ENCODE measurements at regions not wholly inside any gene's neighbourhood (a gene's known extent, or its start where the extent isn't known, plus 50 kb on each side); places are given as distances from the start of the nearest gene placed in this dataset.
A peak's percentile ranks its signal among the peaks of the same experiment; 100 is the strongest.
"Not testable (repeated sequence)": the region's sequence is repeated elsewhere in the genome, so short reads cannot be mapped to it uniquely, and the experiment has no call there.

DNA sequence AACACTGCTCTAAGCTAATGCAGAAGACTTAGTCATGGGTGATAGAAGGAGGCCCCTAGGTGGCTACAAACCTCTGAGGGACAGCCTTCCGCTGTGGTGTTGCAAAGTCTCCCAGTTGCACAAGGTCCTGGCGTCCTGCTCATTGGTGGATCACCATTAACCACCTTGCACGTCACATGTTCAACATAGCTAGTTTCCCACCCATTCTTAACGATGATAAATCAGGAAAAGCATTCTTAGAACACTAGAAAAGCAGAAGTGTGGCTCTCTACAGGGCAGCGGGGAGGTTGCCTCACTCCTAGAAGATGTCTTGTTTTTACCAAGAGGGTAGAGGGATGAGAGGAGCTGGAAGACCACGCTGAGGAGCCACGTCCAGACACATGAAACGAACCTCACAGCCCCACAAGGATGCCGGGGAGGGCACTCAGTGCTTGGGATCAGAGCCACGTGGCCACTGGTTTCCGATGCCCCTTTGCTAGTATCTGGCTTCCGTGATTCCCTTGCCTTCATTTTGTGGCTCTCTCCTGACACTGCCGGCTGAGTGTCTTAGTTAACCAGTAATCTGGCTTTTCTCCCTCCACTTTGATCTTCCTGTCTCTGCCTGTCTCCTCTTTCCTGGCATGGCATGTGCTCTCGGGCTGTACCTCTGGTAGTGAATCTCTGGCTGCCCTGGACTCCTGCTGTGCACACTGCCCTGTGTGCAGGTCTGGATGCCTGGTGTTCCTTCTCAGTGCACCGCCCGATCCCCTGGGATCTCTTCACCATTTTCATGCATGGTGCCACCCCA, 91.4 kb upstream of the NEDD9 start:
- DNase-seq = no peak

DNA sequence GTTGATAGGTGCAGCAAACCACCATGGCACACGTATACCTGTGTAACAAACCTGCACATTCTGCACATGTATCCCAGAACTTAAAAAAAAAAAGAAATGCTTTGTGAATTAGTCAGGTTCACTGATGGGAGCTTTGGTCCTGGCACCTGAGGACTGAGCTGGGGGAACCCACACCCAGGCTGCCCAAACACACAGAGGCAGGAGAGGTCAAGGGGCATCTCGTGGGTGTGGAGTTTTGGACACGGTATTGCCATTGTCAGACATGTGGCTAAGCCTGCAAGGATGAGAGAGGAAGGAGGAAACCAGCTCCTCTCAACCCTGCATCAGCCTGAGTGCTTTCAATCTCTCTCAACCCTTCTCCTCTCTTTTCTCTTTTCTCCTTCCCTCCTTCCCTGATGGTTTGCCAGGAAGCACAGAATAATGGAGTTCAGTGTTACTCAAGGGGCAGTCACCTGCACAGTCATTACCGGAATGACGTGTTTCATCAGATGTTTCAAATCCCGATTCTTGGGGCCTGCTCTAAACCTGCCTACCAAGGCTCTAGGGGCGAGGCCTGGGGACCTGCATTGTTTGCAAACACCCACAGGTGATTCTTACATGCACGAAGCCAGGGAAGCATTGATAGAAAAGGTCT, 89.9 kb upstream of the NEDD9 start:
- DNase-seq = no peak

DNA sequence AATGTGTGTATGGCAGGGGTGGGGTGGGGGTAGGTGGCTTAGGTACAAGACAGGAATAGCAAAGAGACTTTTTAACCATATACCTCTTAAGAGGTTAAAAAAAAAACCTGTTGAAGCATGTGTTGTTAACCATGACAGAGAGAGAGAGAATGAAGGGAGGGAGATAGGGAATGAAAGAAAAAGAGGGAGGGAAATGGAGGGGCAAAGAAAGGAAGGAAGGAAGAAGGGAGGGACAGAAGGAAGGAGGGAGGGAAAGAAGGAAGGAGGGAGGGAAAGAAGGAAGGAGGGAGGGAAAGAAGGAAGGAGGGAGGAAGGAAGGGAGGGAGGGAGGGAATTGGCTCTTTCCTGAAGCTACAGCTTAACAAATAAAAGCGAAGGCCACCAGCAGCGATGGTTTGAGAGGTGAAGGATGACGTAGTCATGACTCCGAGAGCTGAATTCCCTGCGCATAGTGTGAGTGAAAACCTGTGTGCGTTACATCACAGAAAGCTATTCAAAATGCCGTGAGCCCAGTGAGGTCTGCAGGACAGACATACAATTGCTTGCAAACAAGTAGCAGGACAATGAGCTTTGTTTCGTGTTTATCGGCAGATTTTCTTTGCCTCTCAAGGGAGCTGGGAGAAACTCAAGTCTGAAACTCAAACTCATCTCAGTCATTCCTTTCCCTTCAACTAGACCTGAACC, 88.6 kb upstream of the NEDD9 start:
- no peak for DNase-seq

DNA sequence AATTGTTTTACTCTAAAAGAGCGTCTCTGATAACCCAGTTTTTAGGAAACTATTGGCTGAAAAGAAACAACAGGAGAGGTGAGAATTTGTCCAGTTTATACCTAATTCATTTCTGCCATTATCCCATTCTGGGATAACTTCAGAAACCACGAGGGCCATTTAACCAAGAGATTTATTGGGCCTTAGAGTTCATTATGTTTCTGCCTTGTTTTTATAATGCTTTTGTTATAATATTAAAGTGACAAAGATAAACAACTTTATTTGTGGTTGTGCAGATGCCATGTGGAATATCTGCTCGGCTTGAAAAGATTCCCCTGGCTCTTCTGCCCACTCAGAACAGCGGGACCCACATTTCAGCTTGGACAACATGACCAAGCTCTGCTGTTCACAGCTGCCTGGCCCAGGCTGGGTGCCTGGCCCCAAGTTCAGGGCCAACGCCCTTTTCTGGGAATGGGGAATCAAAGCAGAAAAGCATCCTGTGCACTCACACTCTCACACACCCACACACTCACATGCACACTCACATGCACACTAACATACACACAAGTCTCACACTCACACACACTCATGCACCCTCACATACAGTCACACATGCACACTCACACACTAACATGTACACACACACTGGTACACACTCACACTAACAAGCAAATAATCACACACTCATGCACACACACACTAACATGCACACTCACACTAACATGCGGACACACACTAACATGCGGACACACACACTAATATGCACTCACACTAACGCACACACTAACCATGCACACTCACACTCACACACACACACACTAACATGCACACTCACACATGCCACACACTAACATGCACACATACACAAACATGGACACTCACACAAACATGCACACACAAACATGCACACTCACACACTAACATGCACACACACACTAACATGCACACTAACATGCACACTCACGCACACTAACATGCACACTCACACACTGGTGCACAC, 86.7 kb upstream of the NEDD9 start:
- DNase-seq = no peak

DNA sequence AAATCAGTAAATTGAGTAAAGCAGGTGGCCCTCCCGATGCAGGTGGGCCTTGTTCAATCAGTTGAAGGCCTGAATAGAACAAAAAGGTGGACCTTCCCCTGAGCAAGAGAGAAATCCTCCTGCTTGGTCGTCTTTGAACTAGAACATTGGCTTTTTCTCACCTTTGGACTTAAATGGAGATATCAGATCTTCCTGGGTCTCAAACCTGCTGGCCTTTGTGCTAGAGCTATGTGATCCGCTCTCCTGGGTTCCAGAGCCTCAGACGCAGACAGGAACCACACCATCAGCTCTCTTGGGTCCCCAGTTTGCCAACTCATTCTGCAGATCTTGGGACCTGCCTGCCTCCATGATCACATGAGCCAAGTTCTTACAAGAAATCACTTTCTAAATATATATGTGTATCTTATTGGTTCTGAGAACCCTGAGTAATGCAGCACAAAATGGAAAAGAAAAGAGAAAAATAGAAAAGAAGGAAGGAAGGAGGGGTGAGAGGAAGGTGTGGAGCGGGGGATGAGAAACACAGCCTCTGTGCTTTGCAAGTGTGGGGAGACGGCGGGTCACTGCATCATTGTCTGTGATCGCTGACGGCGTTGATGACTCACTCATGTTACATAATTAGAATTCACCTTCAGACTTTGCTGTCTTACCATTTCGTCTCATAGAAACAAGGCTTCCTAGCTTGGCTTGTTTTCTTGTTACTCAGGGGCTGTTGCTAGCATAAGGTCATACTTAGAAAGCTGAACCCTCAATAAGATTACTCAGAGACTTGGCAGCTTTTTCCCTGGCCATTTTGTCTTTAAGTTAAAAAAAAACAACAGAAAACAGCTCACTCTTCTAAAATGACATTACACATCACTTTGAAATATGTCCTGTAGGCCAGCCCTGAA, 85.7 kb upstream of the NEDD9 start:
- peak; percentile 79 for DNase-seq

DNA sequence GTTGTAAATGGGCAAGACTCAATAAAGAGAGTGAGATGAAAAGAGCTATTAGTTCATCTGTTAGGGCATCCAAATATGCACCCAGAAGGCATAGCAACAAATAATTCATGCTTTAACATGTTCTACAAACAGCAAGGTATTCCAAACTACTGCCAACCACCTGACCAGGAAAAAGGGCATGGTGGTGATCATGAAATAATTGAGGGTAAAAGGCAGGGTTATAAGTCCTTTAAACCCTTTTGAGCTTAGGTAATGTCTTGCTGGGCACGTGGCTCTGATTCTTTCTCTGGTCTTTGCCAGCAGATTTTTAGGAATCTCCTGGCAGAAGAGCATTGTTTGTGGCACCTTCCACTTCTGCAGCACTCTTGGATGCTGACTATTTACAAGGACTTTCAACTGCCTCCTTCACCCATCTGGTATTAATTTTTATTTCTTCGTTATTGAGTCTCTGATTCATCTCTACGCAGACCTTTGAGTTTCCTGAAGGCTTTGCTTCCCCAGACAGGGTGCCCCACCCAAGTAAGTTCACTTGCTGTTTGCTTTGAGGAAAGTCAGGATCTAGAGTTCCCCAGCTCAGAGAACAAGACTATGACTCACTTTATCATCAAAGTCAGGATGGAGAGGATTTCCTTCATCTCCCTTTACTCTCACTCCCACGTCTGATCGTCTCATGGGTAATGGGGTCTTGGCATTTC, 83.4 kb upstream of the NEDD9 start:
- DNase-seq = no peak

DNA sequence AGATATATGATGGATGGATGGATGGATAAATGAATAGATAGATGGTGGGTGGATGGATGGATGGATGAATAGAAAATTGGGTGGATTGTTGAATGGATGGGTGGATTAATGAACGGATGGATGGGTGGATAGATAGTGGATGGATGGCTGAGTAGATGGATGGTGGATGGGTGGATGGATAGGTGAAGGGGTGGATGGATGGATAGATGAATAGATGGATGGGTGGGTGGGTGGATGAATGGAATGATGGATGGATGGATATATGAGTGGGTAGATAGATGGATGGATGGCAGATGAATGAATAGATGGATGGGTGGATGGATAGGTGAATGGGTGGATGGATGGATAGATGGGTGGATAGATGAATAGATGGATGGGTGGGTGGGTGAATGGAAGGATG, 80.7 kb upstream of the NEDD9 start:
- DNase-seq = no peak

DNA sequence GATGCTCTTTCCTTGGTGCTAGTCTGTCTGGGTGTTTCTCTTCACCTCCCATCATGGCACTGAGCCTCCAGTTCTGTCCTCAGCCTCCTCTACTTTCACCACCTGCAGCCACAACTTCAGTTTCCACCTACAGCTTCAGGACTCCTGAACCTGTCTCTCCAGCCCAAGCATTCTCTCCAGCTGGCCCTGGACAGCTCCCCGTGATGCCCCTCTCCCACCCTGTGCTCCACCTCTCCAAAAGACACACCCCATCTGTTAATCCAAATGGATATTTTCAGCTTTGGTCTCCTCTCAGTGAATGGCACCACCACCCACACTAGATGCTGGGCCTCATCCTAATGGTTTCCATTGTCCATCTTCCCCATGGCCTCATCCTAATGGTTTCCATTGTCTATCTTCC, 79.5 kb upstream of the NEDD9 start:
- no peak for DNase-seq

DNA sequence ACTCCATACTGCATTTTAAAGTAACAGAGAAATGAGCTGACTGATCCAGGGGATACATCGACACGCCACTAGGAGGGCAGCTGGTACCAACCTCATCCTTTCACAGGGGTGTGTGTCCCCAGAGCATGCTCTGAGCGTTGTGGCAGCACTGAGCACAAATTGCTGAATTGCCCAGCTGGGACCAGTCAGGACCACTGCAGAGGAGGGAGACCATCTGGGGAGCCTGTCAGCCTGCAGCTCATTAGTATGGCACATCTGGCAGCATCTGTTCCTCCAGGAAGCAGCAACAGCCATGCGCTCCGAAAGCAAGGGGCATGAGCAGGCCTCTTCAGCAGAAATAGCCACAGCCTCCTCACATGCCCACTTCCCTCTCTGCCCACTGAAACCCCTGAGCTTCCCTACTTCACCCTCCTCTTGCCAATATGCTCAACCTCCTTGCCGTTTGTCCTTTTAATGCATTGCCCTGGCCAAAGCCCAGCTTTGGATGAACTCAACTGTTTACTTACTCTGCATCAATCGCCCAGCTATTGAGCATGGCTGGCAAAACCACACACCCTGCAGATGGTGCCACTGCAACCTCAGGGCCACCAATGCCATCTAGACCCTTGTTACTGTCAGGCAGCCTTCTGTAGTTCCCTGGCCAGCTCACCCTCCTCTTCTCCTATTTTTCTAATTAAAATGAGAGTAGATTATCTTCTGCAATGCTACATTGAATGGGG, 77.6 kb upstream of the NEDD9 start:
- no peak for DNase-seq

DNA sequence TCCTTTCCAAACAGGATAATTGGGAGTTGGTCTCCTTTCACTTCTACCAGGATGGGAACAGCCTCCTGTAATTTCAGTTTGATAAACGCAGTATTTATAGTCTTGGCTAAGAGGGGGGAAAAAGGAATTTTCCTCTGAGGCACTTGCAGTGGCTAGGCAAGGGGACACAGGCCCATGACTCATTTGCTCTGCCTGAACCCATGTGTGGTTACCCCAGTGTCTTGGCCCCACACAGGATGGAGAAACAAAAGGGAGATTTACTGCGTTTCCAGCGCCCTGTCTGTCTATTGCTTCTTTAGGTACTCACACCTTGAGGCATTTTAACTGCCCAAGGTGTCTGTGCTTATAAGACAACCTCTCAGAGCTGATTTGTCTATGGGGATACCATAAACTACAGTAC, 74.8 kb upstream of the NEDD9 start:
- DNase-seq = no peak

DNA sequence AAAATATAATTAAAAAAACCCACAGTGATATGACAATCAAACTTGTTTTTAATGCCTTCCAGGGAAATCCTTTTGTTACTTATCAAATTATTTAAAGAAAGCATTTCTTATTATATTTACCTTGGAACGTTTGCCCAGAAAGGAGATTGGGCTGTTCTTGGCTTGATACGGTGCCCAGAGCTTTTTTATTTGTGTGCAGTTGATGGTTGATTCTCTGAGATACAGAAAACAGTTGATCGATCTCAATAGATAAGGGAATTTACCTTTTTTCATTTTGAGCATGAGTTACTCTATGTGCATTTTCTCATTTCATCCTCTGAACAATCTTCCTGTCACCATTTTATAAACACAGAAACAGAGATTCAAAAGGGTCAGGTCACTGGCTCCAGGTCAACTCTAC, 72.5 kb upstream of the NEDD9 start:
- no peak for DNase-seq

DNA sequence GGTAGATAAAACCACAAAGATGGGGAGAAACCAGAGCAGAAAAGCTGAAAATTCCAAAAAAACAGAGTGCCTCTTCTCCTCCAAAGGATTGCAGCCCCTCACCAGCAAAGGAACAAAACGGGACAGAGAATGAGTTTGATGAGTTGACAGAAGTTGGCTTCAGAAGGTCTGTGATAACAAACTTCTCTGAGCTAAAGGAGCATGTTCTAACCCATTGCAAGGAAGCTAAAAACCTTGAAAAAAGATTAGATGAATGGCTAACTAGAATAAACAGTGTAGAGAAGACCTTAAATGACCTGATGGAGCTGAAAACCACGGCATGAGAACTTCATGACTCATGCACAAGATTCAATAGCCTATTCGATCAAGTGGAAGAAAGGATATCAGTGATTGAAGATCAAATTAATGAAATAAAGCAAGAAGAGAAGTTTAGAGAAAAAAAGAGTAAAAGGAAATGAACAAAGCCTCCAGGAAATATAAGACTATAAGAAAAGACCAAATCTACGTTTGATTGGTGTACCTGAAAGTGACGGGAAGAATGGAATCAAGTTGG, 67.5 kb upstream of the NEDD9 start:
- not testable (repeated sequence) for DNase-seq

DNA sequence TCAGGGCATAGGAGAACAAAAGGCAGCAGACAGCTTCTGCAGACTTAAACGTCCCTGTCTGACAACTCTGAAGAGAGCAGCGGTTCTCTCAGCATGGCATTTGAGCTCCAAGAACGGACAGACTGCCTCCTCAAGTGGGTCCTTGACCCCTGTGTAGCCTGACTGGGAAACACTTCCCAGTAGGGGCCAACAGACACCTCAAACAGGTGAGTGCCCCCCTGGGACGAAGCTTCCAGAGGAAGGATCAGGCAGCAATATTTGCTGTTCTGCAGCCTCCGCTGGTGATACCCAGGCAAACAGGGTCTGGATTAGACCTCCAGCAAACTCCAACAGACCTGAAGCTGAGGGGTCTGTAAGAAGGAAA, 66.9 kb upstream of the NEDD9 start:
- DNase-seq = not testable (repeated sequence)

DNA sequence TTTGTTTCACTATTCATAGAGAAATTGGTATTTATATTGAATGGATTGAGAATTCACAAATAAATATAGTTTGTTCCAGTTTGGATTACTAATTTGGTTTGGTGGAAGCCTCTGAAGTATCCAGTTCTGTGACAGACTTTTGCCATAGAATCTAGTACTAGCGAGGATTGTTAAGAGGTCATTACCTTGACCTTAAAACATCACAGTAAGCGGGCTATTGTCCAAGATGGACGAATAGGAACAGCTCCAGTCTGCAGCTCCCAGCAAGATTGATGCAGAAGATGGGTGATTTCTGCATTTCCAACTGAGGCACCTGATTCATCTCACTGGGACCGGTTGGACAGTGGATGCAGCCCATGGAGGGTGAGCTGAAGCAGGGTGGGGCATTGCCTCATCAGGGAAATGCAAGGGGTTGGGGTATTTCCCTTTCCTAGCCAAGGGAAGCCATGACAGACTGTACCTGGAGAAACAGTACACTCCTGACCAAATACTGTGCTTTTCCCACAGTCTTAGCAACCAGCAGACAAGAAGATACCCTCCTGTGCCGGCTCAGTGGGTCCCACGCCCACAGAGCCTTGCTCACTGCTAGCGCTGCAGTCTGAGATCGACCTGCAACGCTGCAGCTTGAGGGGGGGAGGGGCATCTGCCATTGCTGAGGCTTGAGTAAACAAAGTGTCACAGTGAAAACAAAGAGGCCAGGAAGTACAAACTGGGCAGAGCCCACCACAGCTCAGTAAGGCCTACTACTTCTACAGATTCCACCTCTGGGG, 66.4 kb upstream of the NEDD9 start:
- no peak for DNase-seq

DNA sequence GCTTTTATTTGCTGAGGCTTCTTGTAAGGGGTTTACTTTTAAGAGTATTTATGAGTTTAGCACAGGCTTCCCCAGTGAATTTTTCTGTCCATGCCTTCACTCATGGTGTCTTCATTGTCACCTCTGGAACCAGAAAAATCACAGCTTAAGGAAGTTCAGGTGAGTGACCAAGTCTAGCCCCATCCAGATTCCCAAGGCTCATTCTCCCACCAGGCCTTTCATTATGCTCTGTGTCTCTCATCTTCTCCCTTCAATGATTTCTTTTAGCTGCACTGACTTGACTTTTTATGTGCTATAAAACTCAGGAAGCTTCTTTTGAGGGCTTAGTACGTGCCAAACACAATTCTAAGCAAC, 64.9 kb upstream of the NEDD9 start:
- DNase-seq = no peak

DNA sequence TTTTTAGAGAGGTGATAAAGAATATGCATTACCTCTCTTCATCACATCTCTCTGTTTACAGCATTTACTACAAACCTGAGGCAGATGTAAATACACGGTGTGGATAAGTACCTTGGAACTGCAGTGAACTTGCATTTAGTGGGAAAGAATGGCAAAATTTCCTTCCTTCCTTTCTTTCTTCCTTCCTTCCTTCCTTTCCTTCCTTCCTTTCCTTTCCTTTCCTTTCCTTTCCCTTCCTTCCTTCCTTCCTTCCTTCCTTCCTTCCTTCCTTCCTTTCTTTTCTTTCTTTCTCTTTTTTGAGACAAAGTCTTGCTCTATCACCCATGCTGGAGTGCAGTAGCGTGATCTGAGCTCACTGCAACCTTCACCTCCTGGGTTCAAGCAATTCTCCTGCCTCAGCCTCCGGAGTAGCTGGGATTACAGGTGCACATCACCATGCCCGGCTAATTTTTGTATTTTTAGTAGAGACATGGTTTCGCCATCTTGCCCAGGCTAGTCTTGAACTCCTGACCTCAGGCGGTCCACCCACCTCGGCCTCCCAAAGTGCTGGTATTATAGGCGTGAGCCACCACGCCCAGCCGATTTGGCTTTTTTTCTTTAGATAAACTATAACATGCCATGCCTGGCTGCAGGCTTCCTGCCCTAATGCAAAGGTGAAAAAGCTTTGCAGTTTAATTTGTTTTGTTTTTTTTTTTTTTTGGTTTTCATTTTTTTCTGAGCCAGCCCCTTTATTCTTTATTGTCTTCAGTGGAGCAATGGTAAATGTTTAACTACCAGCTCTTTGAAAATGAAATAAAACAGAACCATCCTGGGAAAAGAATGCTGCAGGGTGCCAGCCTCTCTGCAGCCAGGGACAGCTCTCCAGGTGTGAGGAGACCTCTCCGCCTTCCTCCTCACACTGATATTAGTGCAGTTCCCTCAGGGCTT, 64.2 kb upstream of the NEDD9 start:
- no peak for DNase-seq

DNA sequence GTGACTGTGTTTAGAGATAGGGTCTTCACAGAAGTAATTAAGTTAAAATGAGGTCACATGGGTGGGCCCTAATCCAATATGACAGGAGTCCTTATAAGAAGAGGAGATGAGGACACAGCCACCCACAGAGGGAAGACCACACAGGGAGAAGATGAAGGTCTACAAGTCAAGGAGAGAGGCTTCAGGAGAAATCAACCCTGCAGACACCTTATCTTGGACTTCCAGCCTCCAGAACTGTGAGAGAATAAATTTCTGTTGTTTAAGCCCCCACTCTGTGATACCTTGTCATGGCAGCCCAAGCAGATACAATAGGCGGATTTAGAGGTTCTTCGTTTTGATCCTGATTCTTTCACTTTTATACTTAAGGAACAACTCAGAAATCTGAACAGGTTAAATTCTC, 63.5 kb upstream of the NEDD9 start:
- DNase-seq = no peak

DNA sequence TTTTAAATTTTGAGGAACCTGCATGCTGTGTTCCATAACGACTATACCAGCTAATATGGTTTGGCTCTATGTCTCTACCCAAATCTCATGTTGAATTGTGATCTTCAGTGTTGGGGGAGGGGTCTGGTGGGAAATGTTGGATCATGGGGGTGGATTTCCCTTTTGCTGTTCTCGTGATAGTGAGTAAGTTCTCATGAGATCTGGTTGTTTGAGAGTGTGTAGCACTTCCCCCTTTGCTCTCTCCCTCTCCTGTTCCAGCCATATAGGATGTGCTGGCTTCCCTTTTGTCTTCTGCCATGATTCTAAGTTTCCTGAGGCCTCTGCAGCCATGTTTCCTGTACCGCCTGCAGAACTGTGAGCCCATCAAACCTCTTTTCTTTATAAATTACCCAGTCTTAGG, 61.8 kb upstream of the NEDD9 start:
- no peak for DNase-seq

Measured in hindlimb muscle (tissue), 1 donor.